ENCODE measurements at regions not wholly inside any gene's neighbourhood (a gene's known extent, or its start where the extent isn't known, plus 50 kb on each side); places are given as distances from the start of the nearest gene placed in this dataset.

DNA sequence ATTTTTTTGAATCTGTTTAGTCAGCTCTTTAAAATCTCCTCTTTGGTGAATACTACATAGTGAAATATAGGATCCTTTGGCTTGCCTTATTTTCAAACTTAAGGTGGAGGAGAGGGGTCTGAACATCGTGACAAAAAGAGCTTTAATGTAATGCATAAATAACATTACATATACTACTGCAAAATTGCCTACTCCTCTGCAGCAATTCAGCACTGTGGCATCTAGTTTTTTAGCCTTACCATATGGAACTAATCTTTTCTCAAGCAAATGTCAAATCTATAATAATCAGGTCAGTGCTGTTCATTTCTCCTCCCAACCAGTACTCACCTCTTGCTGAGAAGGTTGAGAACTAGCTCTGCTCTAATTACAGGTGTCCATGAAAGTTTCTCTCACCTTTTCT is 394.0 kb upstream of the CDIN1 start:
- no peak overlapping the region for H3K4me3 ChIP-seq (replicated peaks in 1 of 2; ENCODE audit: low read depth in 1 of 2, low read length in 2 of 2)
- CTCF ChIA-PET = no interaction called here

More for the DNA sequence above, 394.0 kb upstream of the CDIN1 start:
- Histone ChIP-seq H2AFZ (ENCODE audit: low read depth, low read length, poor library complexity, severe bottlenecking) (peak overlapping the region; percentile 49), H3K36me3 (ENCODE audit: control insufficient read depth in 1 of 2, insufficient read depth in 2 of 2, low read length in 2 of 2) (no peaks in the 10 kb centered on the region), H3K4me1 (ENCODE audit: control insufficient read depth in 1 of 2, insufficient read depth in 2 of 2, low read length in 2 of 2) (no peaks in the 10 kb centered on the region), H3K9ac (ENCODE audit: low read length) (no peak overlapping the region), H3K4me2 (ENCODE audit: low read length) (no peak overlapping the region), H3K9me3 (ENCODE audit: control insufficient read depth in 1 of 2, insufficient read depth in 1 of 2, low read depth in 1 of 2, low read length in 2 of 2) (no peaks in the 10 kb centered on the region), H3K27me3 (ENCODE audit: insufficient read depth, low read length) (no peaks in the 10 kb centered on the region), H3K27ac (ENCODE audit: low read depth, low read length) (no peak overlapping the region), H4K20me1 (ENCODE audit: insufficient read depth) (no peaks in the 10 kb centered on the region), H3K9me2 (ENCODE audit: insufficient read depth) (no peaks in the 10 kb centered on the region), H3K79me2 (ENCODE audit: insufficient read depth, low read length) (no peaks in the 10 kb centered on the region)
- TF ChIP-seq POLR2A (IDR thresholded peaks at IDR 0.05; ENCODE audit: borderline replicate concordance, extremely low read depth, insufficient read depth, insufficient read length) (no peak), FOSL1 (IDR thresholded peaks at IDR 0.05; ENCODE audit: low read depth) (no peak), ZNF274 (IDR thresholded peaks at IDR 0.05; ENCODE audit: low read depth, low read length) (no peak), EZH2phosphoT487 (IDR thresholded peaks at IDR 0.05; ENCODE audit: borderline replicate concordance) (no peak), YY1 (IDR thresholded peaks at IDR 0.05; ENCODE audit: extremely low read depth, insufficient replicate concordance, low read depth, low read length) (no peak), TCF7L2 (IDR thresholded peaks at IDR 0.05; ENCODE audit: borderline replicate concordance, extremely low read depth, insufficient read depth, insufficient read length) (no peak), SIN3A (IDR thresholded peaks at IDR 0.05; ENCODE audit: low read depth) (no peak), SRF (IDR thresholded peaks at IDR 0.05; ENCODE audit: low read depth) (no peak), CBX3 (IDR thresholded peaks at IDR 0.05; ENCODE audit: low read depth) (no peak), RAD21 (IDR thresholded peaks at IDR 0.05; ENCODE audit: low read depth) (no peak), ZFX (IDR thresholded peaks at IDR 0.05) (no peak), POLR2AphosphoS5 (IDR thresholded peaks at IDR 0.05; ENCODE audit: low read depth, low read length) (no peak), SP1 (IDR thresholded peaks at IDR 0.05; ENCODE audit: low read depth) (no peak), EZH2 (IDR thresholded peaks at IDR 0.05) (no peak)
- TF ChIP-seq, protein P1, sequence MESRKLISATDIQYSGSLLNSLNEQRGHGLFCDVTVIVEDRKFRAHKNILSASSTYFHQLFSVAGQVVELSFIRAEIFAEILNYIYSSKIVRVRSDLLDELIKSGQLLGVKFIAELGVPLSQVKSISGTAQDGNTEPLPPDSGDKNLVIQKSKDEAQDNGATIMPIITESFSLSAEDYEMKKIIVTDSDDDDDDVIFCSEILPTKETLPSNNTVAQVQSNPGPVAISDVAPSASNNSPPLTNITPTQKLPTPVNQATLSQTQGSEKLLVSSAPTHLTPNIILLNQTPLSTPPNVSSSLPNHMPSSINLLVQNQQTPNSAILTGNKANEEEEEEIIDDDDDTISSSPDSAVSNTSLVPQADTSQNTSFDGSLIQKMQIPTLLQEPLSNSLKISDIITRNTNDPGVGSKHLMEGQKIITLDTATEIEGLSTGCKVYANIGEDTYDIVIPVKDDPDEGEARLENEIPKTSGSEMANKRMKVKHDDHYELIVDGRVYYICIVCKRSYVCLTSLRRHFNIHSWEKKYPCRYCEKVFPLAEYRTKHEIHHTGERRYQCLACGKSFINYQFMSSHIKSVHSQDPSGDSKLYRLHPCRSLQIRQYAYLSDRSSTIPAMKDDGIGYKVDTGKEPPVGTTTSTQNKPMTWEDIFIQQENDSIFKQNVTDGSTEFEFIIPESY (IDR thresholded peaks at IDR 0.05; ENCODE audit: extremely low read depth, insufficient replicate concordance, low read length) = no peak
- TF ChIP-seq, protein P2, sequence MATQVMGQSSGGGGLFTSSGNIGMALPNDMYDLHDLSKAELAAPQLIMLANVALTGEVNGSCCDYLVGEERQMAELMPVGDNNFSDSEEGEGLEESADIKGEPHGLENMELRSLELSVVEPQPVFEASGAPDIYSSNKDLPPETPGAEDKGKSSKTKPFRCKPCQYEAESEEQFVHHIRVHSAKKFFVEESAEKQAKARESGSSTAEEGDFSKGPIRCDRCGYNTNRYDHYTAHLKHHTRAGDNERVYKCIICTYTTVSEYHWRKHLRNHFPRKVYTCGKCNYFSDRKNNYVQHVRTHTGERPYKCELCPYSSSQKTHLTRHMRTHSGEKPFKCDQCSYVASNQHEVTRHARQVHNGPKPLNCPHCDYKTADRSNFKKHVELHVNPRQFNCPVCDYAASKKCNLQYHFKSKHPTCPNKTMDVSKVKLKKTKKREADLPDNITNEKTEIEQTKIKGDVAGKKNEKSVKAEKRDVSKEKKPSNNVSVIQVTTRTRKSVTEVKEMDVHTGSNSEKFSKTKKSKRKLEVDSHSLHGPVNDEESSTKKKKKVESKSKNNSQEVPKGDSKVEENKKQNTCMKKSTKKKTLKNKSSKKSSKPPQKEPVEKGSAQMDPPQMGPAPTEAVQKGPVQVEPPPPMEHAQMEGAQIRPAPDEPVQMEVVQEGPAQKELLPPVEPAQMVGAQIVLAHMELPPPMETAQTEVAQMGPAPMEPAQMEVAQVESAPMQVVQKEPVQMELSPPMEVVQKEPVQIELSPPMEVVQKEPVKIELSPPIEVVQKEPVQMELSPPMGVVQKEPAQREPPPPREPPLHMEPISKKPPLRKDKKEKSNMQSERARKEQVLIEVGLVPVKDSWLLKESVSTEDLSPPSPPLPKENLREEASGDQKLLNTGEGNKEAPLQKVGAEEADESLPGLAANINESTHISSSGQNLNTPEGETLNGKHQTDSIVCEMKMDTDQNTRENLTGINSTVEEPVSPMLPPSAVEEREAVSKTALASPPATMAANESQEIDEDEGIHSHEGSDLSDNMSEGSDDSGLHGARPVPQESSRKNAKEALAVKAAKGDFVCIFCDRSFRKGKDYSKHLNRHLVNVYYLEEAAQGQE (IDR thresholded peaks at IDR 0.05; ENCODE audit: low read depth) = no peak
- TF ChIP-seq, protein P3, sequence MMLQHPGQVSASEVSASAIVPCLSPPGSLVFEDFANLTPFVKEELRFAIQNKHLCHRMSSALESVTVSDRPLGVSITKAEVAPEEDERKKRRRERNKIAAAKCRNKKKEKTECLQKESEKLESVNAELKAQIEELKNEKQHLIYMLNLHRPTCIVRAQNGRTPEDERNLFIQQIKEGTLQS (IDR thresholded peaks at IDR 0.05) = no peak
- TF ChIP-seq, protein P4, sequence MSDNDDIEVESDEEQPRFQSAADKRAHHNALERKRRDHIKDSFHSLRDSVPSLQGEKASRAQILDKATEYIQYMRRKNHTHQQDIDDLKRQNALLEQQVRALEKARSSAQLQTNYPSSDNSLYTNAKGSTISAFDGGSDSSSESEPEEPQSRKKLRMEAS (IDR thresholded peaks at IDR 0.05) = no peak
- TF ChIP-seq, protein P5, sequence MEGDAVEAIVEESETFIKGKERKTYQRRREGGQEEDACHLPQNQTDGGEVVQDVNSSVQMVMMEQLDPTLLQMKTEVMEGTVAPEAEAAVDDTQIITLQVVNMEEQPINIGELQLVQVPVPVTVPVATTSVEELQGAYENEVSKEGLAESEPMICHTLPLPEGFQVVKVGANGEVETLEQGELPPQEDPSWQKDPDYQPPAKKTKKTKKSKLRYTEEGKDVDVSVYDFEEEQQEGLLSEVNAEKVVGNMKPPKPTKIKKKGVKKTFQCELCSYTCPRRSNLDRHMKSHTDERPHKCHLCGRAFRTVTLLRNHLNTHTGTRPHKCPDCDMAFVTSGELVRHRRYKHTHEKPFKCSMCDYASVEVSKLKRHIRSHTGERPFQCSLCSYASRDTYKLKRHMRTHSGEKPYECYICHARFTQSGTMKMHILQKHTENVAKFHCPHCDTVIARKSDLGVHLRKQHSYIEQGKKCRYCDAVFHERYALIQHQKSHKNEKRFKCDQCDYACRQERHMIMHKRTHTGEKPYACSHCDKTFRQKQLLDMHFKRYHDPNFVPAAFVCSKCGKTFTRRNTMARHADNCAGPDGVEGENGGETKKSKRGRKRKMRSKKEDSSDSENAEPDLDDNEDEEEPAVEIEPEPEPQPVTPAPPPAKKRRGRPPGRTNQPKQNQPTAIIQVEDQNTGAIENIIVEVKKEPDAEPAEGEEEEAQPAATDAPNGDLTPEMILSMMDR (IDR thresholded peaks at IDR 0.05 in 2 of 3, conservative IDR thresholded peaks at IDR 0.05 in 1 of 3; ENCODE audit: borderline replicate concordance in 1 of 3, insufficient read depth in 1 of 3, low read depth in 2 of 3, low read length in 2 of 3) = no peak
- ChIA-PET POLR2A (no interaction called here), RAD21 (ENCODE audit: low non-redundant PET in 1 of 2, low total read pairs in 2 of 2, uncharacterized antibody in 2 of 2, unreplicated experiment in 2 of 2) (no interaction called here)
- no TSS peak for BruUV-seq (replicated peaks)
- intact Hi-C loops (cut with micrococcal nuclease) = no loop called here
- ATAC-seq (no peak), DNase-seq (ENCODE audit: low read depth, low spot score) (no peak)

All from HCT116 (cell line).